SK-N-SH (cell line): ENCODE measurements at regions not wholly inside any gene's neighbourhood (a gene's known extent, or its start where the extent isn't known, plus 50 kb on each side); places are given as distances from the start of the nearest gene placed in this dataset.
A peak's percentile ranks its signal among the peaks of the same experiment; 100 is the strongest.

ENCODE experiments used
- CTCF ChIA-PET: fragments of 300-600, 350-600 bp; formaldehyde crosslinking; extraction: SDS; loops from one replicate; lab custom pipeline; 2021; lab: Yijun Ruan, JAX
- POLR2A ChIA-PET: fragments of 350-600 bp; sonication (Branson Sonifier 250); formaldehyde crosslinking; extraction: SDS; loops from one replicate; lab custom pipeline; 2020; ENCODE audit warnings: antibody characterized with exemption, inconsistent platforms; lab: Yijun Ruan, JAX
- DNase-seq: peaks from one replicate; pipeline ENCODE4 v3.0.0; 2012
- H2AFZ ChIP-seq: fragments of 200-600 bp; sonication (generic); 2 replicates; pipeline ENCODE4 v1.8.1; 2016; ENCODE audit warnings: antibody characterized with exemption, mild to moderate bottlenecking, low read depth
- H3F3A ChIP-seq: fragments of 200-600 bp; sonication (generic); replicated peaks from 2 replicates; pipeline ENCODE3; 2016; ENCODE audit warnings: antibody characterized with exemption, mild to moderate bottlenecking; ENCODE audit not compliant: insufficient read depth
- H3K27ac ChIP-seq, 2 experiments: fragments of 200-500 bp in 1 of 2; fragments of 200-600 bp in 1 of 2; sonication (Bioruptor generic) in 1 of 2; sonication (generic), shearing (Covaris generic) in 1 of 2; 2 replicates each; pipeline versions ENCODE4 v1.5.1 to v1.6.1; 2014 to 2016; ENCODE audit warnings: low read depth in 2 of 2, inconsistent platforms in 1 of 2, low read length in 1 of 2, mild to moderate bottlenecking in 1 of 2, mixed read lengths in 1 of 2
- H3K27me3 ChIP-seq: fragments of 200-600 bp; sonication (generic), shearing (Covaris generic); 2 replicates; pipeline ENCODE4 v1.6.1; 2016; ENCODE audit warnings: mixed run types; ENCODE audit not compliant: insufficient read depth
- H3K36me3 ChIP-seq, 2 experiments: fragments of 200-500 bp in 1 of 2; fragments of 200-600 bp in 1 of 2; sonication (Bioruptor generic) in 1 of 2; sonication (generic) in 1 of 2; replicated peaks in 1 of 2; 2 replicates each; pipeline versions ENCODE3 to v1.5.1; 2014 to 2016; ENCODE audit warnings: low read length in 1 of 2, mild to moderate bottlenecking in 1 of 2; ENCODE audit not compliant: insufficient read depth in 2 of 2, control insufficient read depth in 1 of 2
- H3K4me1 ChIP-seq, 2 experiments: fragments of 200-500 bp in 1 of 2; fragments of 200-600 bp in 1 of 2; sonication (Bioruptor generic) in 1 of 2; sonication (generic), shearing (Covaris generic) in 1 of 2; 2 replicates each; pipeline versions ENCODE4 v1.5.1 to v1.6.1; 2014 to 2016; ENCODE audit warnings: low read depth in 1 of 2, low read length in 1 of 2, mixed run types in 1 of 2; ENCODE audit not compliant: insufficient read depth in 2 of 2, control insufficient read depth in 1 of 2
- H3K4me2 ChIP-seq: fragments of 200-600 bp; sonication (generic), shearing (Covaris generic); 2 replicates; pipeline ENCODE4 v1.6.1; 2017; ENCODE audit warnings: mixed run types
- H3K4me3 ChIP-seq, 2 experiments: fragments of 200-500 bp in 1 of 2; fragments of 200-600 bp in 1 of 2; sonication (Bioruptor generic) in 1 of 2; sonication (generic), shearing (Covaris generic) in 1 of 2; 2 replicates each; pipeline versions ENCODE4 v1.5.1 to v1.8.1; 2014 to 2016; ENCODE audit warnings: low read depth in 2 of 2, inconsistent platforms in 1 of 2, low read length in 1 of 2, mild to moderate bottlenecking in 1 of 2, mixed read lengths in 1 of 2, moderate library complexity in 1 of 2
- H3K79me2 ChIP-seq: fragments of 200-600 bp; sonication (generic); 2 replicates; pipeline ENCODE4 v1.8.1; 2017; ENCODE audit warnings: mild to moderate bottlenecking; ENCODE audit not compliant: insufficient read depth
- H3K9ac ChIP-seq: fragments of 200-600 bp; sonication (generic); 2 replicates; pipeline ENCODE4 v1.6.1; 2017; ENCODE audit warnings: mixed run types
- H3K9me2 ChIP-seq: fragments of 200-600 bp; sonication (generic); 2 replicates; pipeline ENCODE4 v1.6.1; 2017; ENCODE audit warnings: mixed run types
- H3K9me3 ChIP-seq: fragments of 200-600 bp; sonication (generic); 2 replicates; pipeline ENCODE4 v1.6.1; 2017; ENCODE audit warnings: mixed run types, mild to moderate bottlenecking, moderate library complexity
- H4K20me1 ChIP-seq: fragments of 200-600 bp; sonication (generic); 2 replicates; pipeline ENCODE4 v1.6.1; 2017; ENCODE audit warnings: mild to moderate bottlenecking, mixed run types; ENCODE audit not compliant: insufficient read depth
- ELF1 ChIP-seq: IDR thresholded peaks from 2 replicates; pipeline ENCODE4 v1.4.0; 2012
- EP300 ChIP-seq, 2 experiments: IDR thresholded peaks; 2 replicates each; pipeline versions ENCODE4 v1.4.0 to v1.6.1; 2012; ENCODE audit warnings: borderline replicate concordance in 1 of 2, low read depth in 1 of 2, low read length in 1 of 2
- FOSL2 ChIP-seq: IDR thresholded peaks from 2 replicates; pipeline ENCODE4 v1.4.0; 2012; ENCODE audit warnings: low read depth, mild to moderate bottlenecking, moderate library complexity, borderline replicate concordance
- FOXM1 ChIP-seq: IDR thresholded peaks from 2 replicates; pipeline ENCODE4 v1.4.0; 2012; ENCODE audit warnings: low read depth, mild to moderate bottlenecking
- GATA2 ChIP-seq: sonication (generic); formaldehyde crosslinking; IDR thresholded peaks from 2 replicates; pipeline ENCODE4 v1.5.0; 2020; ENCODE audit warnings: mild to moderate bottlenecking, missing genetic modification reagents
- JUND ChIP-seq: IDR thresholded peaks from 2 replicates; pipeline ENCODE4 v1.4.0; 2012
- MEF2A ChIP-seq: IDR thresholded peaks from 2 replicates; pipeline ENCODE4 v1.4.0; 2012; ENCODE audit warnings: low read depth, borderline replicate concordance
- NFIC ChIP-seq: IDR thresholded peaks from 2 replicates; pipeline ENCODE4 v1.4.0; 2012; ENCODE audit warnings: borderline replicate concordance
- POLR2AphosphoS5 ChIP-seq: IDR thresholded peaks from 2 replicates; pipeline ENCODE4 v1.6.1; 2012; ENCODE audit warnings: low read depth, low read length
- RAD21 ChIP-seq: IDR thresholded peaks from 2 replicates; pipeline ENCODE4 v1.6.1; 2012; ENCODE audit warnings: mild to moderate bottlenecking, low read length
- RCOR1 ChIP-seq: fragments of 150-350 bp; IDR thresholded peaks from 2 replicates; pipeline ENCODE4 v1.6.1; 2017; ENCODE audit warnings: antibody characterized with exemption, low read length
- SMC3 ChIP-seq: IDR thresholded peaks from 2 replicates; pipeline ENCODE4 v1.6.1; 2012; ENCODE audit warnings: low read depth, low read length, improper control_type of control experiment
- TAF1 ChIP-seq: IDR thresholded peaks from 2 replicates; pipeline ENCODE4 v1.6.1; 2012; ENCODE audit warnings: low read depth, mild to moderate bottlenecking, low read length, moderate library complexity, borderline replicate concordance
- TEAD4 ChIP-seq: IDR thresholded peaks from 2 replicates; pipeline ENCODE4 v1.4.0; 2012; ENCODE audit warnings: mild to moderate bottlenecking, borderline replicate concordance; ENCODE audit not compliant: insufficient read depth
- YY1 ChIP-seq: IDR thresholded peaks from 2 replicates; pipeline ENCODE4 v1.4.0; 2012; ENCODE audit warnings: low read depth, mild to moderate bottlenecking
- WGBS: methylation state at CpG from one replicate; pipeline ENCODE4 v1.1.6; 2017; ENCODE audit warnings: low lambda C conversion rate; 5-methylcytosine and 5-hydroxymethylcytosine counted together
- TF ChIP-seq, protein P1 (sequence below): IDR thresholded peaks from 2 replicates; pipeline ENCODE4 v1.6.1; 2012; ENCODE audit warnings: mild to moderate bottlenecking, low read depth, low read length, moderate library complexity
- TF ChIP-seq, protein P2 (sequence below): IDR thresholded peaks from 2 replicates; pipeline ENCODE4 v1.4.0; 2012; ENCODE audit warnings: low read depth, borderline replicate concordance
- TF ChIP-seq, protein P3 (sequence below): IDR thresholded peaks from 2 replicates; pipeline ENCODE4 v1.4.0; 2012; ENCODE audit warnings: low read depth, borderline replicate concordance
- TF ChIP-seq, protein P4 (sequence below): fragments of 150-350 bp; IDR thresholded peaks from 2 replicates; pipeline ENCODE4 v1.6.1; 2016; ENCODE audit warnings: mild to moderate bottlenecking, low read depth, low read length
- TF ChIP-seq, protein P5 (sequence below): fragments of 150-350 bp; IDR thresholded peaks from 2 replicates; pipeline ENCODE4 v1.6.1; 2017; ENCODE audit warnings: antibody characterized with exemption, low read length, low read depth, borderline replicate concordance

DNA sequence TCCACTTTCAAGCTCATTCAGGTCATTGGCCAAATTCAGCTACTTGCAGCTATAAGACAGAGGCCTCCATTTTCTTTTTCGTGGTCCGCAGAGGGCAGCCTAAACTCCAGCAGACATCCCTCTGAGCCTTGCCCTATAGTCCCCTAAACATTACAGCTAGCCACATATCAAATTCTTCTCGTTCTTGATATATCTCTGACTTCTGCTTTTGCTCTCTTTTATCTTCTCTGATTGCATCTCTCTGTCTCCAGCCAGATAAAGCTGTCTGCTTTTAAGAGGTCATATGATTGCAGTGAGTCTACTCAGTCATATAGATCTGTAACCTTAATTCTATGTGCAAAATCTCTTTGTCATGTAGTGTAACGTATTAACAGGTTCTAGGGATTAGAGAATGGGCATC is 358.4 kb upstream of the RGS17 start:
- Histone ChIP-seq H3K36me3 (no peaks in the 10 kb centered on the region), H3K4me3 (no peak overlapping the region), H3K9ac (no peak overlapping the region), H3K27ac (peak overlapping the region in 1 of 2 experiments; percentile 80; a peak in 2 of 4 replicates), H3F3A (no peaks in the 10 kb centered on the region), H3K27me3 (no peaks in the 10 kb centered on the region), H3K9me2 (no peaks in the 10 kb centered on the region), H4K20me1 (no peaks in the 10 kb centered on the region), H3K9me3 (no peaks in the 10 kb centered on the region), H3K4me1 (peaks cover 0 to 14% of the 10 kb centered on the region in 2 experiments; a peak in 2 of 4 replicates), H3K79me2 (no peaks in the 10 kb centered on the region)
- DNase-seq = peak; percentile 15
- peak; percentile 85 for TF ChIP-seq GATA2 (CRISPR knock-in tag)
- TF ChIP-seq RAD21 = peak; percentile 48
- TF ChIP-seq SMC3 = peak; percentile 6; the same call in 1 of the 2 replicates
- peak; percentile 63; the same call in 1 of the 2 replicates for TF ChIP-seq RCOR1
- no peak for TF ChIP-seq ELF1
- peak in 1 of 2 experiments; percentile 79; a peak in 2 of 4 replicates for TF ChIP-seq EP300 (IDR thresholded peaks at IDR 0.05; ENCODE audit: borderline replicate concordance in 1 of 2, low read depth in 1 of 2, low read length in 1 of 2)
- TF ChIP-seq FOXM1 = no peak
- TF ChIP-seq, all 33 proteins: peak for 5
- no peak overlapping the region for H3K4me2 ChIP-seq
- POLR2A ChIA-PET = no interaction called here
- H2AFZ ChIP-seq = no peak overlapping the region
- 29% methylated on average over 4 of the region's 4 CpGs for WGBS
- CTCF ChIA-PET = interaction anchor here (1.3 to 1.6 kb wide), 2 partner anchors 11 to 552 kb away, joined by 3 read pairs; no protein-coding TSS in a partner anchor

DNA sequence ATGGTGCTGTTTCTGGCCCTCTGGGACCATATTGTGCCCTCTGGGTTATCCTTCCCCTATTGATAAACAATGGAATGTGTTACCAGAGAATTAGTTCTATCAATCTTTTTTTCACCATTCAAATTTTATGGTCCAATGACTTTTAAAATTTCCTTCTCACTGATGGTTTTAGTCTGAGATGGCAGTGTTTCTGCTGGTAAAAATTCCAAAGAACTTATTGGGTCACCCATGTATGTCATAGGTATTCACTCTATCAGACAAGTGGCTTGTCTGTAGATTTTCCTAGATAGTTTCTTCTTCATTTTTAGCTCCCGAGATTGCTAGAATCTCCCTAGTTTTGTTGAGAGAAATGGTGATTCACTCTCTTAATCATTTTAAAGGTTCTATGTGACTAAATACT is 357.2 kb upstream of the RGS17 start:
- Histone ChIP-seq H3K9ac (no peak overlapping the region), H3K4me1 (peaks cover 0 to 14% of the 10 kb centered on the region in 2 experiments; a peak in 2 of 4 replicates), H3F3A (no peaks in the 10 kb centered on the region), H3K27me3 (no peaks in the 10 kb centered on the region), H4K20me1 (no peaks in the 10 kb centered on the region), H3K4me3 (no peak overlapping the region), H3K79me2 (no peaks in the 10 kb centered on the region), H3K36me3 (no peaks in the 10 kb centered on the region), H3K27ac (peak overlapping the region in 1 of 2 experiments; percentile 80; a peak in 1 of 4 replicates), H3K4me2 (no peak overlapping the region), H3K9me2 (no peaks in the 10 kb centered on the region), H3K9me3 (no peaks in the 10 kb centered on the region), H2AFZ (no peak overlapping the region)
- WGBS = 50% methylated on average over 1 of the region's 1 CpG
- ChIA-PET POLR2A (no interaction called here), CTCF (interaction anchor here (0.6 kb wide), 1 partner anchor 18 kb away, joined by 3 read pairs; no protein-coding TSS in a partner anchor)
- no peak for DNase-seq
- TF ChIP-seq MEF2A (no peak), TAF1 (no peak), SMC3 (no peak), ELF1 (no peak), TEAD4 (no peak), YY1 (no peak), JUND (no peak), RAD21 (no peak), POLR2AphosphoS5 (no peak), NFIC (no peak), FOSL2 (no peak)
- TF ChIP-seq, protein P1, sequence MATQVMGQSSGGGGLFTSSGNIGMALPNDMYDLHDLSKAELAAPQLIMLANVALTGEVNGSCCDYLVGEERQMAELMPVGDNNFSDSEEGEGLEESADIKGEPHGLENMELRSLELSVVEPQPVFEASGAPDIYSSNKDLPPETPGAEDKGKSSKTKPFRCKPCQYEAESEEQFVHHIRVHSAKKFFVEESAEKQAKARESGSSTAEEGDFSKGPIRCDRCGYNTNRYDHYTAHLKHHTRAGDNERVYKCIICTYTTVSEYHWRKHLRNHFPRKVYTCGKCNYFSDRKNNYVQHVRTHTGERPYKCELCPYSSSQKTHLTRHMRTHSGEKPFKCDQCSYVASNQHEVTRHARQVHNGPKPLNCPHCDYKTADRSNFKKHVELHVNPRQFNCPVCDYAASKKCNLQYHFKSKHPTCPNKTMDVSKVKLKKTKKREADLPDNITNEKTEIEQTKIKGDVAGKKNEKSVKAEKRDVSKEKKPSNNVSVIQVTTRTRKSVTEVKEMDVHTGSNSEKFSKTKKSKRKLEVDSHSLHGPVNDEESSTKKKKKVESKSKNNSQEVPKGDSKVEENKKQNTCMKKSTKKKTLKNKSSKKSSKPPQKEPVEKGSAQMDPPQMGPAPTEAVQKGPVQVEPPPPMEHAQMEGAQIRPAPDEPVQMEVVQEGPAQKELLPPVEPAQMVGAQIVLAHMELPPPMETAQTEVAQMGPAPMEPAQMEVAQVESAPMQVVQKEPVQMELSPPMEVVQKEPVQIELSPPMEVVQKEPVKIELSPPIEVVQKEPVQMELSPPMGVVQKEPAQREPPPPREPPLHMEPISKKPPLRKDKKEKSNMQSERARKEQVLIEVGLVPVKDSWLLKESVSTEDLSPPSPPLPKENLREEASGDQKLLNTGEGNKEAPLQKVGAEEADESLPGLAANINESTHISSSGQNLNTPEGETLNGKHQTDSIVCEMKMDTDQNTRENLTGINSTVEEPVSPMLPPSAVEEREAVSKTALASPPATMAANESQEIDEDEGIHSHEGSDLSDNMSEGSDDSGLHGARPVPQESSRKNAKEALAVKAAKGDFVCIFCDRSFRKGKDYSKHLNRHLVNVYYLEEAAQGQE = no peak
- TF ChIP-seq, protein P2, sequence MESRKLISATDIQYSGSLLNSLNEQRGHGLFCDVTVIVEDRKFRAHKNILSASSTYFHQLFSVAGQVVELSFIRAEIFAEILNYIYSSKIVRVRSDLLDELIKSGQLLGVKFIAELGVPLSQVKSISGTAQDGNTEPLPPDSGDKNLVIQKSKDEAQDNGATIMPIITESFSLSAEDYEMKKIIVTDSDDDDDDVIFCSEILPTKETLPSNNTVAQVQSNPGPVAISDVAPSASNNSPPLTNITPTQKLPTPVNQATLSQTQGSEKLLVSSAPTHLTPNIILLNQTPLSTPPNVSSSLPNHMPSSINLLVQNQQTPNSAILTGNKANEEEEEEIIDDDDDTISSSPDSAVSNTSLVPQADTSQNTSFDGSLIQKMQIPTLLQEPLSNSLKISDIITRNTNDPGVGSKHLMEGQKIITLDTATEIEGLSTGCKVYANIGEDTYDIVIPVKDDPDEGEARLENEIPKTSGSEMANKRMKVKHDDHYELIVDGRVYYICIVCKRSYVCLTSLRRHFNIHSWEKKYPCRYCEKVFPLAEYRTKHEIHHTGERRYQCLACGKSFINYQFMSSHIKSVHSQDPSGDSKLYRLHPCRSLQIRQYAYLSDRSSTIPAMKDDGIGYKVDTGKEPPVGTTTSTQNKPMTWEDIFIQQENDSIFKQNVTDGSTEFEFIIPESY = no peak
- TF ChIP-seq, protein P3, sequence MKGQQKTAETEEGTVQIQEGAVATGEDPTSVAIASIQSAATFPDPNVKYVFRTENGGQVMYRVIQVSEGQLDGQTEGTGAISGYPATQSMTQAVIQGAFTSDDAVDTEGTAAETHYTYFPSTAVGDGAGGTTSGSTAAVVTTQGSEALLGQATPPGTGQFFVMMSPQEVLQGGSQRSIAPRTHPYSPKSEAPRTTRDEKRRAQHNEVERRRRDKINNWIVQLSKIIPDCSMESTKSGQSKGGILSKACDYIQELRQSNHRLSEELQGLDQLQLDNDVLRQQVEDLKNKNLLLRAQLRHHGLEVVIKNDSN = no peak
- TF ChIP-seq, protein P4, sequence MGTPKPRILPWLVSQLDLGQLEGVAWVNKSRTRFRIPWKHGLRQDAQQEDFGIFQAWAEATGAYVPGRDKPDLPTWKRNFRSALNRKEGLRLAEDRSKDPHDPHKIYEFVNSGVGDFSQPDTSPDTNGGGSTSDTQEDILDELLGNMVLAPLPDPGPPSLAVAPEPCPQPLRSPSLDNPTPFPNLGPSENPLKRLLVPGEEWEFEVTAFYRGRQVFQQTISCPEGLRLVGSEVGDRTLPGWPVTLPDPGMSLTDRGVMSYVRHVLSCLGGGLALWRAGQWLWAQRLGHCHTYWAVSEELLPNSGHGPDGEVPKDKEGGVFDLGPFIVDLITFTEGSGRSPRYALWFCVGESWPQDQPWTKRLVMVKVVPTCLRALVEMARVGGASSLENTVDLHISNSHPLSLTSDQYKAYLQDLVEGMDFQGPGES = no peak
- TF ChIP-seq, protein P5, sequence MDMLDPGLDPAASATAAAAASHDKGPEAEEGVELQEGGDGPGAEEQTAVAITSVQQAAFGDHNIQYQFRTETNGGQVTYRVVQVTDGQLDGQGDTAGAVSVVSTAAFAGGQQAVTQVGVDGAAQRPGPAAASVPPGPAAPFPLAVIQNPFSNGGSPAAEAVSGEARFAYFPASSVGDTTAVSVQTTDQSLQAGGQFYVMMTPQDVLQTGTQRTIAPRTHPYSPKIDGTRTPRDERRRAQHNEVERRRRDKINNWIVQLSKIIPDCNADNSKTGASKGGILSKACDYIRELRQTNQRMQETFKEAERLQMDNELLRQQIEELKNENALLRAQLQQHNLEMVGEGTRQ = no peak
